GM23338 (cell line): ENCODE measurements at regions not wholly inside any gene's neighbourhood (a gene's known extent, or its start where the extent isn't known, plus 50 kb on each side); places are given as distances from the start of the nearest gene placed in this dataset.

ENCODE experiments used
- ATAC-seq: fragments of 200-7000 bp; cut with Tn5 transposase; 3 replicates; pipeline ENCODE4 v1.9.1; 2020
- DNase-seq: peaks from one replicate; pipeline ENCODE4 v3.0.0-alpha.2; 2015; ENCODE audit warnings: low spot score
- H2AFZ ChIP-seq: fragments of 200-600 bp; sonication (generic); 2 replicates; pipeline ENCODE4 v1.8.0; 2016; ENCODE audit warnings: antibody characterized with exemption, mild to moderate bottlenecking, moderate library complexity
- H3F3A ChIP-seq: fragments of 200-600 bp; sonication (generic); replicated peaks from 2 replicates; pipeline ENCODE4 v1.8.0; 2017; ENCODE audit warnings: antibody characterized with exemption, mixed run types, low read depth
- H3K27ac ChIP-seq: fragments of 200-600 bp; sonication (generic); 2 replicates; pipeline ENCODE4 v1.6.1; 2016; ENCODE audit warnings: low read depth
- H3K27me3 ChIP-seq: fragments of 200-600 bp; sonication (generic); 2 replicates; pipeline ENCODE4 v1.8.0; 2016; ENCODE audit warnings: mild to moderate bottlenecking, mixed run types, moderate library complexity; ENCODE audit not compliant: insufficient read depth
- H3K36me3 ChIP-seq: fragments of 200-600 bp; sonication (generic); 2 replicates; pipeline ENCODE4 v1.8.0; 2016; ENCODE audit warnings: mild to moderate bottlenecking; ENCODE audit not compliant: insufficient read depth
- H3K4me1 ChIP-seq: fragments of 200-600 bp; sonication (generic); 2 replicates; pipeline ENCODE4 v1.8.0; 2016; ENCODE audit warnings: mild to moderate bottlenecking, moderate library complexity; ENCODE audit not compliant: insufficient read depth
- H3K4me2 ChIP-seq: fragments of 200-600 bp; sonication (generic); 2 replicates; pipeline ENCODE4 v1.7.1; 2017; ENCODE audit warnings: mixed run types
- H3K4me3 ChIP-seq: fragments of 200-600 bp; sonication (generic); 2 replicates; pipeline ENCODE4 v1.6.1; 2016; ENCODE audit warnings: mixed run types
- H3K79me2 ChIP-seq: fragments of 200-600 bp; sonication (generic); replicated peaks from 2 replicates; pipeline ENCODE4 v1.8.0; 2017; ENCODE audit warnings: mild to moderate bottlenecking; ENCODE audit not compliant: insufficient read depth
- H3K9me2 ChIP-seq: fragments of 200-600 bp; sonication (generic); 2 replicates; pipeline ENCODE4 v1.8.0; 2017; ENCODE audit not compliant: insufficient read depth
- H4K20me1 ChIP-seq: fragments of 200-600 bp; sonication (generic); replicated peaks from 2 replicates; pipeline ENCODE4 v1.8.0; 2017; ENCODE audit warnings: mild to moderate bottlenecking; ENCODE audit not compliant: insufficient read depth
- H3K27ac Mint-ChIP-seq: 2 replicates; pipeline ENCODE4 v1.8.0; 2020; ENCODE audit warnings: inconsistent platforms, mild to moderate bottlenecking, moderate library complexity, mixed read lengths
- H3K27me3 Mint-ChIP-seq: 3 replicates; pipeline ENCODE4 v1.8.0; 2022; ENCODE audit warnings: low read depth, mild to moderate bottlenecking, moderate library complexity, mixed read lengths, inconsistent platforms; ENCODE audit not compliant: insufficient read depth, poor library complexity
- H3K36me3 Mint-ChIP-seq: 3 replicates; pipeline ENCODE4 v1.8.0; 2021; ENCODE audit warnings: low read depth, mild to moderate bottlenecking, inconsistent platforms, moderate library complexity, mixed read lengths
- H3K4me1 Mint-ChIP-seq: 3 replicates; pipeline ENCODE4 v1.8.0; 2020; ENCODE audit warnings: mild to moderate bottlenecking, inconsistent platforms, mixed read lengths
- H3K4me3 Mint-ChIP-seq: 3 replicates; pipeline ENCODE4 v1.8.0; 2021; ENCODE audit warnings: moderate library complexity, mild to moderate bottlenecking, inconsistent platforms, mixed read lengths
- H3K9me3 Mint-ChIP-seq: 3 replicates; pipeline ENCODE4 v1.8.0; 2020; ENCODE audit warnings: moderate library complexity, mild to moderate bottlenecking, inconsistent platforms, mixed read lengths
- CREB1 ChIP-seq: fragments of 250-450 bp; sonication (Bioruptor Pico); IDR thresholded peaks from 2 replicates; pipeline ENCODE4 v1.5.0; 2020; ENCODE audit warnings: low read depth, mild to moderate bottlenecking, moderate library complexity
- EZH2 ChIP-seq: fragments of 200-600 bp; sonication (generic); IDR thresholded peaks from one replicate; pipeline ENCODE4 v1.8.0; 2017; ENCODE audit warnings: antibody characterized with exemption, mild to moderate bottlenecking, low read depth; ENCODE audit not compliant: unreplicated experiment
- EZH2phosphoT487 ChIP-seq: fragments of 200-600 bp; sonication (generic); IDR thresholded peaks from one replicate; pipeline ENCODE4 v1.8.1; 2018; ENCODE audit warnings: antibody characterized with exemption; ENCODE audit not compliant: unreplicated experiment
- JUNB ChIP-seq: IDR thresholded peaks from one replicate; pipeline ENCODE4 v1.6.1; 2016; ENCODE audit warnings: antibody characterized with exemption; ENCODE audit not compliant: unreplicated experiment
- NANOG ChIP-seq: IDR thresholded peaks from 2 replicates; pipeline ENCODE4 v1.6.1; 2016; ENCODE audit warnings: antibody characterized with exemption, borderline replicate concordance
- POLR2AphosphoS5 ChIP-seq: IDR thresholded peaks from 2 replicates; pipeline ENCODE4 v1.6.1; 2016; ENCODE audit warnings: antibody characterized with exemption, low read depth
- REST ChIP-seq: IDR thresholded peaks from one replicate; pipeline ENCODE4 v1.6.1; 2018; ENCODE audit warnings: antibody characterized with exemption; ENCODE audit not compliant: unreplicated experiment
- STAT1 ChIP-seq: IDR thresholded peaks from one replicate; pipeline ENCODE4 v1.6.1; 2016; ENCODE audit warnings: antibody characterized with exemption; ENCODE audit not compliant: unreplicated experiment
- ZNF114 ChIP-seq: fragments of 250-450 bp; sonication (Bioruptor Pico); IDR thresholded peaks from 2 replicates; pipeline ENCODE4 v1.5.0; 2020; ENCODE audit warnings: mild to moderate bottlenecking, moderate library complexity
- ZNF331 ChIP-seq: fragments of 250-450 bp; sonication (Bioruptor Pico); IDR thresholded peaks from 2 replicates; pipeline ENCODE4 v1.5.0; 2020; ENCODE audit warnings: low read depth, mild to moderate bottlenecking, moderate library complexity
- ZNF462 ChIP-seq: fragments of 250-450 bp; sonication (Bioruptor Pico); IDR thresholded peaks from 2 replicates; pipeline ENCODE4 v1.5.0; 2020; ENCODE audit warnings: mild to moderate bottlenecking, moderate library complexity
- TF ChIP-seq, protein P1 (sequence below), 2 experiments: fragments of 200-600 bp in 1 of 2; sonication (generic) in 1 of 2; conservative IDR thresholded peaks; 2 replicates each; pipeline versions ENCODE4 v1.5.1 to v1.6.1; 2016 to 2017; ENCODE audit warnings: antibody characterized with exemption in 2 of 2, low read depth in 2 of 2, mild to moderate bottlenecking in 2 of 2, moderate library complexity in 1 of 2
- TF ChIP-seq, protein P2 (sequence below): IDR thresholded peaks from 2 replicates; pipeline ENCODE4 v1.6.1; 2016; ENCODE audit warnings: antibody characterized with exemption

- H3K27ac Mint-ChIP-seq, result no peak overlapping the region
- ATAC-seq, result no peak
- TF ChIP-seq, protein P1, sequence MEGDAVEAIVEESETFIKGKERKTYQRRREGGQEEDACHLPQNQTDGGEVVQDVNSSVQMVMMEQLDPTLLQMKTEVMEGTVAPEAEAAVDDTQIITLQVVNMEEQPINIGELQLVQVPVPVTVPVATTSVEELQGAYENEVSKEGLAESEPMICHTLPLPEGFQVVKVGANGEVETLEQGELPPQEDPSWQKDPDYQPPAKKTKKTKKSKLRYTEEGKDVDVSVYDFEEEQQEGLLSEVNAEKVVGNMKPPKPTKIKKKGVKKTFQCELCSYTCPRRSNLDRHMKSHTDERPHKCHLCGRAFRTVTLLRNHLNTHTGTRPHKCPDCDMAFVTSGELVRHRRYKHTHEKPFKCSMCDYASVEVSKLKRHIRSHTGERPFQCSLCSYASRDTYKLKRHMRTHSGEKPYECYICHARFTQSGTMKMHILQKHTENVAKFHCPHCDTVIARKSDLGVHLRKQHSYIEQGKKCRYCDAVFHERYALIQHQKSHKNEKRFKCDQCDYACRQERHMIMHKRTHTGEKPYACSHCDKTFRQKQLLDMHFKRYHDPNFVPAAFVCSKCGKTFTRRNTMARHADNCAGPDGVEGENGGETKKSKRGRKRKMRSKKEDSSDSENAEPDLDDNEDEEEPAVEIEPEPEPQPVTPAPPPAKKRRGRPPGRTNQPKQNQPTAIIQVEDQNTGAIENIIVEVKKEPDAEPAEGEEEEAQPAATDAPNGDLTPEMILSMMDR (conservative IDR thresholded peaks at IDR 0.05; ENCODE audit: low read depth in 2 of 2), result no peak
- TF ChIP-seq EZH2phosphoT487, result no peak
- no peak for TF ChIP-seq REST
- TF ChIP-seq, protein P2, sequence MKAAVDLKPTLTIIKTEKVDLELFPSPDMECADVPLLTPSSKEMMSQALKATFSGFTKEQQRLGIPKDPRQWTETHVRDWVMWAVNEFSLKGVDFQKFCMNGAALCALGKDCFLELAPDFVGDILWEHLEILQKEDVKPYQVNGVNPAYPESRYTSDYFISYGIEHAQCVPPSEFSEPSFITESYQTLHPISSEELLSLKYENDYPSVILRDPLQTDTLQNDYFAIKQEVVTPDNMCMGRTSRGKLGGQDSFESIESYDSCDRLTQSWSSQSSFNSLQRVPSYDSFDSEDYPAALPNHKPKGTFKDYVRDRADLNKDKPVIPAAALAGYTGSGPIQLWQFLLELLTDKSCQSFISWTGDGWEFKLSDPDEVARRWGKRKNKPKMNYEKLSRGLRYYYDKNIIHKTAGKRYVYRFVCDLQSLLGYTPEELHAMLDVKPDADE, result no peak
- no peak for TF ChIP-seq CREB1 (CRISPR knock-in tag)
- no peak for TF ChIP-seq ZNF331
- no peak for TF ChIP-seq EZH2
- no peak for TF ChIP-seq ZNF462 (CRISPR knock-in tag)
- no peak for TF ChIP-seq ZNF114 (CRISPR knock-in tag)
- no peak for TF ChIP-seq STAT1
- no peak for TF ChIP-seq POLR2AphosphoS5
- TF ChIP-seq JUNB, result no peak
- no peak for TF ChIP-seq NANOG
These were observed 143.4 kb downstream of the TRIM43 start for GRCh38 chr2:95734976-95735890.

More at GRCh38 chr2:95734976-95735890, 143.4 kb downstream of the TRIM43 start:
- no peak overlapping the region for H3K4me3 ChIP-seq
- no peaks in the 10 kb centered on the region for H3K36me3 ChIP-seq
- no peaks in the 10 kb centered on the region for H4K20me1 ChIP-seq
- no peaks in the 10 kb centered on the region for H3K9me2 ChIP-seq
- no peak overlapping the region for H3K27ac ChIP-seq
- peaks cover 5% of the 10 kb centered on the region for H3K27me3 Mint-ChIP-seq
- no peaks in the 10 kb centered on the region for H3K79me2 ChIP-seq
- H3K9me3 Mint-ChIP-seq, result no peaks in the 10 kb centered on the region; the same call in 2 of the 3 replicates
- no peak overlapping the region for H3K4me2 ChIP-seq
- H3K4me1 ChIP-seq, result no peaks in the 10 kb centered on the region
- H3K27me3 ChIP-seq, result no peaks in the 10 kb centered on the region
- H3K36me3 Mint-ChIP-seq, result no peaks in the 10 kb centered on the region
- DNase-seq, result no peak
- H2AFZ ChIP-seq, result no peak overlapping the region
- no peaks in the 10 kb centered on the region for H3F3A ChIP-seq
- no peaks in the 10 kb centered on the region for H3K4me1 Mint-ChIP-seq
- no peak overlapping the region for H3K4me3 Mint-ChIP-seq
